Naive B cell (primary cell): ENCODE measurements at regions not wholly inside any gene's neighbourhood (a gene's known extent, or its start where the extent isn't known, plus 50 kb on each side); places are given as distances from the start of the nearest gene placed in this dataset.
"Not testable (repeated sequence)": the region's sequence is repeated elsewhere in the genome, so short reads cannot be mapped to it uniquely, and the experiment has no call there.

ENCODE experiments used
- ATAC-seq, 2 donors: fragments of 150-1000 bp; cut with Tn5 transposase; 2 replicates each; pipeline ENCODE4 v1.10.0; 2021; ENCODE audit warnings: low read depth in 2 of 2, mild to moderate bottlenecking in 2 of 2, moderate library complexity in 2 of 2
- DNase-seq: peaks from one replicate; pipeline ENCODE4 v3.0.0; 2022
- H3K27ac Mint-ChIP-seq, 6 donors: one replicate each; pipeline ENCODE4 v1.8.0; 2020 to 2022; ENCODE audit warnings: mild to moderate bottlenecking in 6 of 6, mixed read lengths in 6 of 6, moderate library complexity in 5 of 6, inconsistent platforms in 2 of 6
- H3K27me3 Mint-ChIP-seq, 3 donors: one replicate each; pipeline ENCODE4 v1.8.0; 2021 to 2022; ENCODE audit warnings: mixed read lengths in 3 of 3, mild to moderate bottlenecking in 1 of 3
- H3K36me3 Mint-ChIP-seq, 2 donors: one replicate each; pipeline ENCODE4 v1.8.0; 2020 to 2022; ENCODE audit warnings: mixed read lengths in 2 of 2, inconsistent platforms in 1 of 2, mild to moderate bottlenecking in 1 of 2
- H3K4me1 Mint-ChIP-seq, 3 donors: one replicate each; pipeline ENCODE4 v1.8.0; 2020 to 2022; ENCODE audit warnings: mixed read lengths in 3 of 3, inconsistent platforms in 1 of 3, mild to moderate bottlenecking in 1 of 3, moderate library complexity in 1 of 3
- H3K4me3 Mint-ChIP-seq, 8 donors: one replicate each; pipeline ENCODE4 v1.8.0; 2020 to 2022; ENCODE audit warnings: mild to moderate bottlenecking in 8 of 8, mixed read lengths in 8 of 8, moderate library complexity in 8 of 8, inconsistent platforms in 2 of 8
- H3K9me3 Mint-ChIP-seq, 7 donors: one replicate each; pipeline ENCODE4 v1.8.0; 2020 to 2022; ENCODE audit warnings: mixed read lengths in 7 of 7, mild to moderate bottlenecking in 5 of 7, inconsistent platforms in 2 of 7, moderate library complexity in 1 of 7

DNA sequence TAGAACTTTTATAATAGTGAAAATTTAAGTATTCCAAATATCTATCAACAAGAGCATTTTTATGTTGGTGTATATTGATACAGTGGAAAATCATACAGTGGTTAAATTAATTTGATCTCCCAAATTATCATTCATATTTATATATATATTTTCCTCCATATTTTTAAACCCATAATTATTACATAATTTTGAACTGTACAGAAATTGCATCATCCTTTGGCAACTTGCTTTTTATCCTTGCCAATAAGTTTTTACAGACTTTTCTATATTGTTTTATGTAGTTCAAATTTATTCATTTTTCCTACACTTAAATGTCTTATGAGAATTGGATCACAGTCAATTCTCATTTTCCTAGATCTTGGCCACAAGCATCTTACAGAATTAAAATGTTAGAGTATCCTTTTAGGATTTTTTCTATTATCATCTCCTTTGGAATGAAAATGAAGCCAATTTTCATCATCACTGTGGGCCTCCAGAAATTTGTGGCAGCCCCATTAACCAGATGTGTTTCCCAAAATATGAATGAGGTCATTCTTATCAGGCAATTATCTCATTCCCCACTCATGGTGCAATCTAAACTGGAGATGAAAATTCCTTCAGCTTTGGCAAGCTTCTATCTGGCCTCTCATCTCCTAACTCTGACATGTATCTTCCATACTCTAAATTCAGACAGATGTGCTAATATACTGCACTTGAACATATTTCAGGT lies 94.2 kb upstream of the DLGAP1 start:
- DNase-seq: no peak
- H3K4me1 Mint-ChIP-seq: no peaks in the 10 kb centered on the region
- H3K36me3 Mint-ChIP-seq: no peaks in the 10 kb centered on the region
- no peaks in the 10 kb centered on the region for H3K27me3 Mint-ChIP-seq
- no peak overlapping the region for H3K27ac Mint-ChIP-seq
- ATAC-seq: no peak
- peaks cover 0 to 15% (median 2%) of the 10 kb centered on the region in 7 donors for H3K9me3 Mint-ChIP-seq
- no peak overlapping the region for H3K4me3 Mint-ChIP-seq

DNA sequence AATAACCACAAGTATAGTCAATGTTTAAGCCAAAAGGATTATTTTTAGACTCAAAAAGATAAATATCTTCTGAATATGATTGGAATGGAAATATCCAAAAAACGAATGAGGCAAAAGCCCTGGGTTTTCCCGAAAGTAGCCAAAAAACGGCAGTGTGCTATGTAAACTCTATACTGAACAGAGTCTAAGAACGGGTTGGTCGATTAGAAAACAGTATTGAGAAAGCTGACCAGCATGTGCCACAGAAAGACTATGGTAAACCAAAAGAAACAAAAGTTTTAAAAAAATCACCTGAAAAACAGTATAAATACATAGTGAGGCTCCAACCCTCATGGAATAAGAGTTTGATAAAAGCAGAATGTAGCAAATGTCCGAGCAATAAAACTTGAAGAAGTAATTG lies 92.0 kb upstream of the DLGAP1 start:
- ATAC-seq (no peak), DNase-seq (no peak)
- Mint-ChIP-seq H3K27ac (no peak overlapping the region), H3K4me1 (no peaks in the 10 kb centered on the region), H3K36me3 (no peaks in the 10 kb centered on the region), H3K27me3 (no peaks in the 10 kb centered on the region), H3K9me3 (peaks cover 0 to 11% (median 2%) of the 10 kb centered on the region in 7 donors), H3K4me3 (no peak overlapping the region)

DNA sequence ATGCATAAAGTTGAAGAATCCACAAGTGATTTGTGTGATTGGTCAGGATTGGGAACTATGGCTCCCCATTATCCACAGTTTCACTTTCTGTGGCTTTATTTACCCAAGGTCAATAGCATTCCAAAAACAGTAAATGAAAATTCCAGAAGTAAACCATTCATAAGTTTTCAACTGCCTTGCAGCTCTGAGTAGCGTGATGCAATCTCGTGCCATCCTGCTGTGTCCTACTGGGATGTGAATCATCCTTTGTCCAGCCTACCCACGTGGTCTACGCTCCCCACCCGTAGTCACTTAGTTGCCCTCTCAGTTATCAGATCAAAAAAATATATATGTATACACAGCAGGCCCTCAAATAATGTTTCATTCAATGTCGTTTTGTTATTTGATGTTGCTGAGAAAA lies 89.0 kb upstream of the DLGAP1 start:
- no peaks in the 10 kb centered on the region for H3K27me3 Mint-ChIP-seq
- H3K4me3 Mint-ChIP-seq: no peak overlapping the region
- H3K36me3 Mint-ChIP-seq: no peaks in the 10 kb centered on the region
- no peak for DNase-seq
- no peak for ATAC-seq
- H3K4me1 Mint-ChIP-seq: no peaks in the 10 kb centered on the region
- peaks cover under 1 to 13% (median 5%) of the 10 kb centered on the region in 7 donors for H3K9me3 Mint-ChIP-seq
- no peak overlapping the region for H3K27ac Mint-ChIP-seq

DNA sequence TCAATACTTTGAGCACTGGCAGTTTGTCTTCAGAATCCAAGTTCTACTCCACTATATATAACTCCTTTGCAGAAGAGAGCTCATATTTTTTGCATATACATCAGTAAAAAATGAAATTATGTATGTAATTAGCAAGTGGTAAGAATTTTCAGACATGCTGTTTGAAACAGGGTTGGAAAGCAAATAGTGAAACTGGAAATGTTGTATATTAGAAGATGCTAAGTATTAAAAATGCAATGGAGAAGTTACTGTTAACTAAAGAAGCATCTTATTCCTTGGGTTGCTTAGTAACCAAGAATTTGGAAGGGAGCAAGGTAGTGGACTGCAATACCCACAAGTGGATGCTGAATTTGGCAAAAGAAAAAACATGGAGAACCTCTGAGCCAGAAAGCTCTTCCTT lies 88.6 kb upstream of the DLGAP1 start:
- H3K27me3 Mint-ChIP-seq: no peaks in the 10 kb centered on the region
- H3K27ac Mint-ChIP-seq: no peak overlapping the region
- H3K4me3 Mint-ChIP-seq: no peak overlapping the region
- ATAC-seq: no peak
- DNase-seq: no peak
- no peaks in the 10 kb centered on the region for H3K4me1 Mint-ChIP-seq
- peaks cover 4 to 18% (median 9%) of the 10 kb centered on the region in 7 donors for H3K9me3 Mint-ChIP-seq
- H3K36me3 Mint-ChIP-seq: no peaks in the 10 kb centered on the region

DNA sequence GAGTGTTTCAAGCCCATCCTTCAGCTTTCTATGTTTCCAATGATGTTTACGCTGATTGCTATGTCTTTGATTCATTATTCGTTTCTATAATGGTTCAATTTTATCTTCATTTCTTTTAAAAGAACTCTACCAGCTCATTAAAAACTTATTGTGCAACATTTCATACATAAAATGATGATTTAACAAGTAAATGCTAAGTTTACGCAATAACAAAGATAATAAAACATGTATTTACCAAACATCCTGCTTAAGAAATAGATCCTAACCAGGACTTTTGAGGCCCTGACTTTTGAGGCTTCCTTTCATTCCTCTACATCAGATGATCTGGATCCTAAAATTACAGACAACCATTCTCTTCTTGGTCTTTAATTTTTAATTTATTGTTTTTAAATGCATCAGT lies 86.5 kb upstream of the DLGAP1 start:
- no peaks in the 10 kb centered on the region for H3K4me1 Mint-ChIP-seq
- H3K27ac Mint-ChIP-seq: no peak overlapping the region
- no peaks in the 10 kb centered on the region for H3K27me3 Mint-ChIP-seq
- no peak for ATAC-seq
- DNase-seq: no peak
- H3K4me3 Mint-ChIP-seq: no peak overlapping the region
- H3K36me3 Mint-ChIP-seq: peaks cover 0 to 4% of the 10 kb centered on the region in 2 donors
- H3K9me3 Mint-ChIP-seq: peaks cover 7 to 30% (median 17%) of the 10 kb centered on the region in 7 donors

DNA sequence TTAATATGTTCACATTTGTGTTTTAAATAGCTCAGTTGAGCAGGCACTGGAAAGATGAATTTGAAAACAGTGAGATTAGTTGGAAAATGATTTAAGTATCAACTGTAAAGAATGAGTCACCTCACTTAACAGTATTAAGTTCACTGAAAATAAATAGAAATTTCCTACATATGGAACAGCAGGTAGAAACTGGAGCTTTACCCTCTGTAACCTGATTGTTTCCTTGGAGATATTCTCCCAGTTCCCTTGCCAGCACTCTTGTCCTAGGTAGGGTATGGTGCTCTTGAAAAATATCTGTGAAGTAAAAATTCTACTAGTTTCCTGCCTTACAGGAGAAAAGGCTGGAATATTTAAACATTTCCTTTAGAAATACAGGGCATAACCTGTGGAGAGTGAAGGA lies 81.3 kb upstream of the DLGAP1 start:
- no peak for ATAC-seq
- H3K9me3 Mint-ChIP-seq: peaks cover 13 to 55% (median 23%) of the 10 kb centered on the region in 7 donors
- H3K36me3 Mint-ChIP-seq: peaks cover 4 to 8% of the 10 kb centered on the region in 2 donors
- no peaks in the 10 kb centered on the region for H3K27me3 Mint-ChIP-seq
- no peak overlapping the region for H3K27ac Mint-ChIP-seq
- no peaks in the 10 kb centered on the region for H3K4me1 Mint-ChIP-seq
- DNase-seq: no peak
- H3K4me3 Mint-ChIP-seq: no peak overlapping the region

DNA sequence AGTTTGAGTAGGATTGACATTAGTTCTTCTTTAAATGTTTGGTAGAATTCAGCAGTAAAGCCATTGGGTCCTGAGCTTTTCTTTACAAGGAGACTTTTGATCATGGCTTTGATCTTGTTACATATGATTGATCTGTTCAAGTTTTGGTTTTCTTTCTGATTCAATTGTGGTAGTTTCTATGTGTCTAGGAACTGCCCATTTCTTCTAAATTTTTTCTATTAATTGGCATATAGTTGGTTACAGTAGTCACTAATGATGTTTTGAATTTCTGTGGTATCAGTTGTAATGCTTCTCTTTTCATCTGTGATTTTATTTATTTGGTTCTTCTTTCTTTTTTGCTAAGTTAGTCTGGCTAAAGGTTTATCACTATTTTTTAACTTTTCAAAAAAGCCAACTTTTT lies 73.3 kb upstream of the DLGAP1 start:
- Mint-ChIP-seq H3K27ac (no peak overlapping the region), H3K9me3 (peaks cover 9 to 51% (median 16%) of the 10 kb centered on the region in 7 donors), H3K4me1 (no peaks in the 10 kb centered on the region), H3K4me3 (no peak overlapping the region), H3K36me3 (peaks cover 0 to 5% of the 10 kb centered on the region in 2 donors), H3K27me3 (no peaks in the 10 kb centered on the region)
- ATAC-seq (no peak), DNase-seq (no peak)

DNA sequence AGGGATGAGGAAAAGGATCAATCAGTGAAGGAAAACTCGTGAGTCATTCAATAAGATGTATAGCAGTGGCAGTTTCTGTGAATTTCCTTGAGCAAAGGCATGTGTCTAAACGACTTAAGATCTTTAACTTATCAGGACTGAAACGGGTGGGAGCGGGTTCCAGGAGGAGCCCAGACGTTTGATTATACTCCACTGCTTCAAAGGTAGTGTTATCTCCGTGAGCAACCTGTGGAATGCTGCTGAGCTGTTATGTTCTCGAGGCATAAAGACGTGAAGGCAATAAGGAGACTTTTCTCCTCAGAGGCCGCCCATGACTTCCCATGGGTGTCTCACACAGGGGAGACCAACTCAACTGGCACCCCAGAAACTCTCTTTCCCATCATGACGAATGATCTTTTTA lies 72.7 kb upstream of the DLGAP1 start:
- peaks cover 5 to 45% (median 14%) of the 10 kb centered on the region in 7 donors for H3K9me3 Mint-ChIP-seq
- DNase-seq, ATAC-seq, H3K4me1 Mint-ChIP-seq, H3K36me3 Mint-ChIP-seq, H3K27ac Mint-ChIP-seq, H3K27me3 Mint-ChIP-seq, H3K4me3 Mint-ChIP-seq: not testable (repeated sequence)

DNA sequence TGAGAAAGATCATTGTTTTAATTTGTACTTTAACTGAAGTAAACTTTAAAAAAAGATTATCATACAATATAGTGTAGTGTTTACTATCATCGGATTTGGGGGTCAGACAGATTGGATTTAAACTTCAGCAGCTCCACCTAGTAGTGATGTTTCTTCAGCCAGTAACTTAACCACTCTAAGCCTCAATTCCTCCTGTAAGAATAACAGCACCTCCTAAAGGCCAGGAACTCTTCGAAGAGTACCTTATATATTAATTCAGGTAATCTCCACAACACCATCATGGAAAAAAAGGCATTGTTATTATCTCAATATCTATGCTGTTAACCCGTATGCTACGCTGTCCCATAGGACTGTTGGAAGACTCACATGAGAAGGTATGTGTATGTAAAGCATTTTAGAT lies 69.0 kb upstream of the DLGAP1 start:
- no peak overlapping the region for H3K27ac Mint-ChIP-seq
- H3K4me3 Mint-ChIP-seq: no peak overlapping the region
- H3K9me3 Mint-ChIP-seq: peaks cover 4 to 29% (median 9%) of the 10 kb centered on the region in 7 donors
- no peaks in the 10 kb centered on the region for H3K27me3 Mint-ChIP-seq
- DNase-seq (no peak), ATAC-seq (no peak)
- H3K4me1 Mint-ChIP-seq: no peaks in the 10 kb centered on the region
- H3K36me3 Mint-ChIP-seq: no peaks in the 10 kb centered on the region

DNA sequence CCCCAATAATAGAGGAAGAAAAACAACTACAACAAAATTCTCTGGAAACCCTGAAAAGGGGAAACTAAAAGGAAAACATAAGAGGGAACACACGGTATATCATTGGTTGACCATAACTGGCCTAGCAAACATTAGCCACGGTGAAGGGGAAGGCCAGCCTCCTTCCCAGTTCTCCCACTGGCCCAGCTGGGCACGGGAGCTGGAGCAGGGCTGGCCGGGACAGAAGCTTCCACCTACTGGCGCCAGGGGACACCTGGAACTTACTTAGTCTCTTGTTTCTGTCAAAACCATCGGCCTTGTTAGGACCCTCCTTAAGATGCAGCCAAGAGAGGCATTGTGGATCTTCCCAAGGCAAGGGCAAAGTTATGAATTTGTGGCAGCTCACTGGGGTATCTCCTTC lies 56.1 kb upstream of the DLGAP1 start:
- Mint-ChIP-seq H3K27me3 (no peaks in the 10 kb centered on the region), H3K9me3 (peaks cover 0 to 9% (median 2%) of the 10 kb centered on the region in 7 donors), H3K4me3 (peak overlapping the region in 1 of 8 donors; percentile 34), H3K27ac (no peak overlapping the region), H3K36me3 (no peaks in the 10 kb centered on the region), H3K4me1 (no peaks in the 10 kb centered on the region)
- DNase-seq (no peak), ATAC-seq (no peak)

DNA sequence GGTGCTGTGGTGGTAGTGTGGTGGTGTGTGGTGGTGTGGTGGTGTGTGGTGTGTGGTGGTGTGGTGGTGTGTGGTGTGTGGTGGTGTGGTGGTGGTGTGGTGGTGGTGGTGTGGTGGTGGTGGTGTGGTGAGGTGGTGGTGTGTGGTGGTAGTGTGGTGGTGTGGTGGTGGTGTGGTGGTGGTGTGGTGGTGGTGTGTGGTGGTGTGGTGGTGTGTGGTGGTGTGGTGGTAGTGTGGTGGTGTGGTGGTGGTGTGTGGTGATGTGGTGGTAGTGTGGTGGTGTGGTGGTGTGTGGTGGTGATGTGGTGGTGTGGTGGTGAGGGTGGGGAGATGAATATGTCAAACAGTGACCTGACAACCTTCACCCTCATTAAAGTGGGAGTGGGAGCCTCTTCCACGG lies 55.6 kb upstream of the DLGAP1 start:
- Mint-ChIP-seq H3K9me3 (peaks cover 0 to 9% (median 2%) of the 10 kb centered on the region in 7 donors), H3K4me3 (peak overlapping the region in 1 of 8 donors; percentile 34), H3K36me3 (no peaks in the 10 kb centered on the region), H3K4me1 (no peaks in the 10 kb centered on the region), H3K27ac (peak overlapping the region in 1 of 6 donors; percentile 44), H3K27me3 (no peaks in the 10 kb centered on the region)
- DNase-seq (no peak), ATAC-seq (peak in 1 of 2 donors; percentile 20)

DNA sequence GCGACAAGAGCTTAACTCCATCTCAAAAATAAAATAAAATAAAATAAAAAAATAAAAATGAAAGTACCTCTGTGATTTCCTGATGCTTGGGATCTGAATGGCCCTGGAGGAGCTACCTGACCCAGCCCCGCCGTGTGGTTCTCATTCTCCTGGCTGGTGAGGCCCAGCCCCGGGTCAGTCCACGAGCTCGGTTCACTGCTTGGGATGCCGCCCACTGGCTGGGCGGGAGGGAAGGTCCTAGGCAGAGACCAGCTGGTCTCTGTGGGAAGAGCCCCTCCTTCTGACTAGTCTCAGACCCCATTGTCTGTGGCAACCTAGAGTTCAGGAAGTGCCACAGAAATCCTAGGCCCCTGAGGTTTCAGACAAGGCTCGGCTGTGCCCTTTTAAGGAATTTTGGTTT lies 55.1 kb upstream of the DLGAP1 start:
- no peak overlapping the region for H3K27ac Mint-ChIP-seq
- H3K36me3 Mint-ChIP-seq: no peaks in the 10 kb centered on the region
- H3K9me3 Mint-ChIP-seq: peaks cover 0 to 5% (median under 1%) of the 10 kb centered on the region in 7 donors
- no peaks in the 10 kb centered on the region for H3K4me1 Mint-ChIP-seq
- no peaks in the 10 kb centered on the region for H3K27me3 Mint-ChIP-seq
- DNase-seq (no peak), ATAC-seq (no peak)
- peak overlapping the region in 1 of 8 donors; percentile 25 for H3K4me3 Mint-ChIP-seq
